ENCODE measurements at regions not wholly inside any gene's neighbourhood (a gene's known extent, or its start where the extent isn't known, plus 50 kb on each side); places are given as distances from the start of the nearest gene placed in this dataset.

DNA sequence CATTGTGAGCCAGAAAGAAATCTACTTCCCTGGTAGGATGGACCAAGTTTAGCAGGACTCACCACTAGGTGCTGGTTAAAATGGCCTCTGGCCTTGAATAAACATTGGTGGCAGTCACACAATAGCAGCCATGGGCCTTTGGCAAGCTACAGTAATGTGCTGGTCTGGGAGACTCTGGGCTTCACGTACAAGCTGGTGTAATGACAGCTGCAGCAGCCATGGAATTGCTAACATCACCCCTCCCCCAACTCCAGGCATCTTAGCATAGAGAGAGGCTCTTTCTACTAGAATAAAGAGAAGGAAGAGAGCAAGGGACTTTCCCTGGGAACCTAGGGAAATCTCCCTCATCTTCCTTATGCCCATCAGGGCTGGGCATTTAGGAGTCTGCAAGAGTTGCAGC, 205.1 kb upstream of the SEMA3A start (continued):
- TF ChIP-seq, protein P1, sequence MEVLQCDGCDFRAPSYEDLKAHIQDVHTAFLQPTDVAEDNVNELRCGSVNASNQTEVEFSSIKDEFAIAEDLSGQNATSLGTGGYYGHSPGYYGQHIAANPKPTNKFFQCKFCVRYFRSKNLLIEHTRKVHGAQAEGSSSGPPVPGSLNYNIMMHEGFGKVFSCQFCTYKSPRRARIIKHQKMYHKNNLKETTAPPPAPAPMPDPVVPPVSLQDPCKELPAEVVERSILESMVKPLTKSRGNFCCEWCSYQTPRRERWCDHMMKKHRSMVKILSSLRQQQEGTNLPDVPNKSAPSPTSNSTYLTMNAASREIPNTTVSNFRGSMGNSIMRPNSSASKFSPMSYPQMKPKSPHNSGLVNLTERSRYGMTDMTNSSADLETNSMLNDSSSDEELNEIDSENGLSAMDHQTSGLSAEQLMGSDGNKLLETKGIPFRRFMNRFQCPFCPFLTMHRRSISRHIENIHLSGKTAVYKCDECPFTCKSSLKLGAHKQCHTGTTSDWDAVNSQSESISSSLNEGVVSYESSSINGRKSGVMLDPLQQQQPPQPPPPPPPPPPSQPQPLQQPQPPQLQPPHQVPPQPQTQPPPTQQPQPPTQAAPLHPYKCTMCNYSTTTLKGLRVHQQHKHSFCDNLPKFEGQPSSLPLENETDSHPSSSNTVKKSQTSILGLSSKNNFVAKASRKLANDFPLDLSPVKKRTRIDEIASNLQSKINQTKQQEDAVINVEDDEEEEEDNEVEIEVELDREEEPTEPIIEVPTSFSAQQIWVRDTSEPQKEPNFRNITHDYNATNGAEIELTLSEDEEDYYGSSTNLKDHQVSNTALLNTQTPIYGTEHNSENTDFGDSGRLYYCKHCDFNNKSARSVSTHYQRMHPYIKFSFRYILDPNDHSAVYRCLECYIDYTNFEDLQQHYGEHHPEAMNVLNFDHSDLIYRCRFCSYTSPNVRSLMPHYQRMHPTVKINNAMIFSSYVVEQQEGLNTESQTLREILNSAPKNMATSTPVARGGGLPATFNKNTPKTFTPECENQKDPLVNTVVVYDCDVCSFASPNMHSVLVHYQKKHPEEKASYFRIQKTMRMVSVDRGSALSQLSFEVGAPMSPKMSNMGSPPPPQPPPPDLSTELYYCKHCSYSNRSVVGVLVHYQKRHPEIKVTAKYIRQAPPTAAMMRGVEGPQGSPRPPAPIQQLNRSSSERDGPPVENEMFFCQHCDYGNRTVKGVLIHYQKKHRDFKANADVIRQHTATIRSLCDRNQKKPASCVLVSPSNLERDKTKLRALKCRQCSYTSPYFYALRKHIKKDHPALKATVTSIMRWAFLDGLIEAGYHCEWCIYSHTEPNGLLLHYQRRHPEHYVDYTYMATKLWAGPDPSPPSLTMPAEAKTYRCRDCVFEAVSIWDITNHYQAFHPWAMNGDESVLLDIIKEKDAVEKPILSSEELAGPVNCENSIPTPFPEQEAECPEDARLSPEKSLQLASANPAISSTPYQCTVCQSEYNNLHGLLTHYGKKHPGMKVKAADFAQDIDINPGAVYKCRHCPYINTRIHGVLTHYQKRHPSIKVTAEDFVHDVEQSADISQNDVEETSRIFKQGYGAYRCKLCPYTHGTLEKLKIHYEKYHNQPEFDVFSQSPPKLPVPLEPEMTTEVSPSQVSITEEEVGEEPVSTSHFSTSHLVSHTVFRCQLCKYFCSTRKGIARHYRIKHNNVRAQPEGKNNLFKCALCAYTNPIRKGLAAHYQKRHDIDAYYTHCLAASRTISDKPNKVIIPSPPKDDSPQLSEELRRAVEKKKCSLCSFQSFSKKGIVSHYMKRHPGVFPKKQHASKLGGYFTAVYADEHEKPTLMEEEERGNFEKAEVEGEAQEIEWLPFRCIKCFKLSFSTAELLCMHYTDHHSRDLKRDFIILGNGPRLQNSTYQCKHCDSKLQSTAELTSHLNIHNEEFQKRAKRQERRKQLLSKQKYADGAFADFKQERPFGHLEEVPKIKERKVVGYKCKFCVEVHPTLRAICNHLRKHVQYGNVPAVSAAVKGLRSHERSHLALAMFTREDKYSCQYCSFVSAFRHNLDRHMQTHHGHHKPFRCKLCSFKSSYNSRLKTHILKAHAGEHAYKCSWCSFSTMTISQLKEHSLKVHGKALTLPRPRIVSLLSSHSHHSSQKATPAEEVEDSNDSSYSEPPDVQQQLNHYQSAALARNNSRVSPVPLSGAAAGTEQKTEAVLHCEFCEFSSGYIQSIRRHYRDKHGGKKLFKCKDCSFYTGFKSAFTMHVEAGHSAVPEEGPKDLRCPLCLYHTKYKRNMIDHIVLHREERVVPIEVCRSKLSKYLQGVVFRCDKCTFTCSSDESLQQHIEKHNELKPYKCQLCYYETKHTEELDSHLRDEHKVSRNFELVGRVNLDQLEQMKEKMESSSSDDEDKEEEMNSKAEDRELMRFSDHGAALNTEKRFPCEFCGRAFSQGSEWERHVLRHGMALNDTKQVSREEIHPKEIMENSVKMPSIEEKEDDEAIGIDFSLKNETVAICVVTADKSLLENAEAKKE (CRISPR knock-in tag; IDR thresholded peaks at IDR 0.05) = no peak
- TF ChIP-seq POLR2AphosphoS5 (IDR thresholded peaks at IDR 0.05; ENCODE audit: low read depth) (no peak), EZH2phosphoT487 (IDR thresholded peaks at IDR 0.05; ENCODE audit: unreplicated experiment) (no peak), JUNB (IDR thresholded peaks at IDR 0.05; ENCODE audit: unreplicated experiment) (no peak), NANOG (IDR thresholded peaks at IDR 0.05; ENCODE audit: borderline replicate concordance) (no peak)
- TF ChIP-seq, protein P2, sequence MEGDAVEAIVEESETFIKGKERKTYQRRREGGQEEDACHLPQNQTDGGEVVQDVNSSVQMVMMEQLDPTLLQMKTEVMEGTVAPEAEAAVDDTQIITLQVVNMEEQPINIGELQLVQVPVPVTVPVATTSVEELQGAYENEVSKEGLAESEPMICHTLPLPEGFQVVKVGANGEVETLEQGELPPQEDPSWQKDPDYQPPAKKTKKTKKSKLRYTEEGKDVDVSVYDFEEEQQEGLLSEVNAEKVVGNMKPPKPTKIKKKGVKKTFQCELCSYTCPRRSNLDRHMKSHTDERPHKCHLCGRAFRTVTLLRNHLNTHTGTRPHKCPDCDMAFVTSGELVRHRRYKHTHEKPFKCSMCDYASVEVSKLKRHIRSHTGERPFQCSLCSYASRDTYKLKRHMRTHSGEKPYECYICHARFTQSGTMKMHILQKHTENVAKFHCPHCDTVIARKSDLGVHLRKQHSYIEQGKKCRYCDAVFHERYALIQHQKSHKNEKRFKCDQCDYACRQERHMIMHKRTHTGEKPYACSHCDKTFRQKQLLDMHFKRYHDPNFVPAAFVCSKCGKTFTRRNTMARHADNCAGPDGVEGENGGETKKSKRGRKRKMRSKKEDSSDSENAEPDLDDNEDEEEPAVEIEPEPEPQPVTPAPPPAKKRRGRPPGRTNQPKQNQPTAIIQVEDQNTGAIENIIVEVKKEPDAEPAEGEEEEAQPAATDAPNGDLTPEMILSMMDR (conservative IDR thresholded peaks at IDR 0.05; ENCODE audit: low read depth in 2 of 2) = no peak

DNA sequence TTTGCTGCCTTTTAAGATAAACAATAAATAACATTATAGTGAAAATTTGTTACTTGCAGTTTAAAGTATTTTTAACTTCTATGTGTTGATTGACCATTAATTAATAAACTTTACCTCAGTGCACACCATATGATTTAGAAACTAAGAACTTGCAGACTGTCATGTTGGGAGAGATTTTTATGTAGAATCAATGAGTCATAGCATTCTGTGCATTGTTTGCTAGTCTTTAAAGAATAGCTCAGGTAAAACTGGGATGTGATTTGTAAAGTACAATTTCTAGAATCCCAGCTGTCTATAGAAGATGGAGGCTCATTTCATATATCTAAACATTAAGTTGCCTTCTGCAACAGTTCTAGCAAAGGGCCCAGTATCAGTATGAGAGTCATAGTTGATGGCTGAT, 199.6 kb upstream of the SEMA3A start:
- Mint-ChIP-seq H3K27ac (no peak overlapping the region), H3K9me3 (no peaks in the 10 kb centered on the region), H3K36me3 (ENCODE audit: low read depth) (no peaks in the 10 kb centered on the region), H3K27me3 (ENCODE audit: insufficient read depth, low read depth, poor library complexity) (no peaks in the 10 kb centered on the region), H3K4me1 (peaks cover under 1% of the 10 kb centered on the region; the same call in 1 of the 3 replicates), H3K4me3 (no peak overlapping the region)
- Histone ChIP-seq H3K4me2 (no peak overlapping the region), H3F3A (replicated peaks; ENCODE audit: low read depth) (no peaks in the 10 kb centered on the region), H3K4me1 (ENCODE audit: insufficient read depth) (no peaks in the 10 kb centered on the region), H3K27ac (ENCODE audit: low read depth) (no peak overlapping the region), H3K9me2 (ENCODE audit: insufficient read depth) (peaks cover 9% of the 10 kb centered on the region; the same call in 1 of the 2 replicates), H4K20me1 (replicated peaks; ENCODE audit: insufficient read depth) (no peaks in the 10 kb centered on the region), H3K79me2 (replicated peaks; ENCODE audit: insufficient read depth) (no peaks in the 10 kb centered on the region), H2AFZ (no peak overlapping the region), H3K27me3 (ENCODE audit: insufficient read depth) (no peaks in the 10 kb centered on the region), H3K36me3 (ENCODE audit: insufficient read depth) (no peaks in the 10 kb centered on the region), H3K4me3 (no peak overlapping the region)
- ATAC-seq (no peak), DNase-seq (ENCODE audit: low spot score) (no peak)
- TF ChIP-seq ZNF114 (CRISPR knock-in tag; IDR thresholded peaks at IDR 0.05) (no peak), EZH2 (IDR thresholded peaks at IDR 0.05; ENCODE audit: low read depth, unreplicated experiment) (no peak)
- TF ChIP-seq, protein P3, sequence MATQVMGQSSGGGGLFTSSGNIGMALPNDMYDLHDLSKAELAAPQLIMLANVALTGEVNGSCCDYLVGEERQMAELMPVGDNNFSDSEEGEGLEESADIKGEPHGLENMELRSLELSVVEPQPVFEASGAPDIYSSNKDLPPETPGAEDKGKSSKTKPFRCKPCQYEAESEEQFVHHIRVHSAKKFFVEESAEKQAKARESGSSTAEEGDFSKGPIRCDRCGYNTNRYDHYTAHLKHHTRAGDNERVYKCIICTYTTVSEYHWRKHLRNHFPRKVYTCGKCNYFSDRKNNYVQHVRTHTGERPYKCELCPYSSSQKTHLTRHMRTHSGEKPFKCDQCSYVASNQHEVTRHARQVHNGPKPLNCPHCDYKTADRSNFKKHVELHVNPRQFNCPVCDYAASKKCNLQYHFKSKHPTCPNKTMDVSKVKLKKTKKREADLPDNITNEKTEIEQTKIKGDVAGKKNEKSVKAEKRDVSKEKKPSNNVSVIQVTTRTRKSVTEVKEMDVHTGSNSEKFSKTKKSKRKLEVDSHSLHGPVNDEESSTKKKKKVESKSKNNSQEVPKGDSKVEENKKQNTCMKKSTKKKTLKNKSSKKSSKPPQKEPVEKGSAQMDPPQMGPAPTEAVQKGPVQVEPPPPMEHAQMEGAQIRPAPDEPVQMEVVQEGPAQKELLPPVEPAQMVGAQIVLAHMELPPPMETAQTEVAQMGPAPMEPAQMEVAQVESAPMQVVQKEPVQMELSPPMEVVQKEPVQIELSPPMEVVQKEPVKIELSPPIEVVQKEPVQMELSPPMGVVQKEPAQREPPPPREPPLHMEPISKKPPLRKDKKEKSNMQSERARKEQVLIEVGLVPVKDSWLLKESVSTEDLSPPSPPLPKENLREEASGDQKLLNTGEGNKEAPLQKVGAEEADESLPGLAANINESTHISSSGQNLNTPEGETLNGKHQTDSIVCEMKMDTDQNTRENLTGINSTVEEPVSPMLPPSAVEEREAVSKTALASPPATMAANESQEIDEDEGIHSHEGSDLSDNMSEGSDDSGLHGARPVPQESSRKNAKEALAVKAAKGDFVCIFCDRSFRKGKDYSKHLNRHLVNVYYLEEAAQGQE (IDR thresholded peaks at IDR 0.05; ENCODE audit: unreplicated experiment) = no peak

Measured in GM23338 (cell line).